WERI-Rb-1 (cell line): ENCODE measurements at regions not wholly inside any gene's neighbourhood (a gene's known extent, or its start where the extent isn't known, plus 50 kb on each side); places are given as distances from the start of the nearest gene placed in this dataset.

Experiments
- DNase-seq: peaks from one replicate; pipeline ENCODE4 v3.0.0-alpha.2; 2020
- H3K27ac ChIP-seq: fragments of 250-450 bp; sonication (Bioruptor Pico); 2 replicates; pipeline ENCODE4 v1.5.1; 2020; ENCODE audit warnings: mild to moderate bottlenecking, moderate library complexity
- H3K27me3 ChIP-seq: fragments of 250-450 bp; sonication (Bioruptor Pico); 2 replicates; pipeline ENCODE4 v1.5.1; 2021; ENCODE audit warnings: mild to moderate bottlenecking, low read depth, moderate library complexity; ENCODE audit not compliant: insufficient read depth, severe bottlenecking
- H3K36me3 ChIP-seq: fragments of 250-450 bp; sonication (Bioruptor Pico); 2 replicates; pipeline ENCODE4 v1.5.1; 2020; ENCODE audit warnings: mild to moderate bottlenecking, moderate library complexity
- H3K4me3 ChIP-seq: 2 replicates; pipeline ENCODE4 v1.5.1; 2011; ENCODE audit warnings: low read depth, mild to moderate bottlenecking, control low read depth, low read length
- H3K9me3 ChIP-seq: fragments of 250-450 bp; sonication (Bioruptor Pico); 2 replicates; pipeline ENCODE4 v1.5.1; 2021; ENCODE audit warnings: mild to moderate bottlenecking, moderate library complexity; ENCODE audit not compliant: severe bottlenecking
- CTCF ChIP-seq: IDR thresholded peaks from 2 replicates; pipeline ENCODE4 v1.5.1; 2011; ENCODE audit warnings: low read depth, mild to moderate bottlenecking, control low read depth, inconsistent platforms, low read length

- H3K9me3 ChIP-seq: peaks cover 4% of the 10 kb centered on the region
- H3K27ac ChIP-seq: no peak overlapping the region
- H3K36me3 ChIP-seq: no peaks in the 10 kb centered on the region
- no peak overlapping the region for H3K4me3 ChIP-seq
- no peak for DNase-seq
- no peaks in the 10 kb centered on the region for H3K27me3 ChIP-seq
- no peak for TF ChIP-seq CTCF
Measured at GRCh38 chr5:158288272-158288657, 429.3 kb upstream of the CLINT1 start.

GRCh38 chr5:158287643-158288271 lies 428.8 kb upstream of the CLINT1 start:
- no peak for TF ChIP-seq CTCF
- Histone ChIP-seq H3K27me3 (no peaks in the 10 kb centered on the region), H3K27ac (no peak overlapping the region), H3K4me3 (no peak overlapping the region), H3K36me3 (no peaks in the 10 kb centered on the region), H3K9me3 (no peaks in the 10 kb centered on the region)
- DNase-seq: no peak

GRCh38 chr5:158286827-158287226 lies 427.9 kb upstream of the CLINT1 start:
- Histone ChIP-seq H3K36me3 (no peaks in the 10 kb centered on the region), H3K4me3 (no peak overlapping the region), H3K27ac (no peak overlapping the region), H3K27me3 (no peaks in the 10 kb centered on the region), H3K9me3 (no peaks in the 10 kb centered on the region)
- no peak for TF ChIP-seq CTCF
- DNase-seq: no peak

- TF ChIP-seq CTCF: no peak
- H3K9me3 ChIP-seq: peaks cover 5% of the 10 kb centered on the region
- no peaks in the 10 kb centered on the region for H3K27me3 ChIP-seq
- DNase-seq: no peak
- no peak overlapping the region for H3K27ac ChIP-seq
- no peaks in the 10 kb centered on the region for H3K36me3 ChIP-seq
- H3K4me3 ChIP-seq: no peak overlapping the region
Measured at GRCh38 chr5:158285698-158286097, 426.8 kb upstream of the CLINT1 start.

- Histone ChIP-seq H3K36me3 (no peaks in the 10 kb centered on the region), H3K27me3 (no peaks in the 10 kb centered on the region), H3K4me3 (no peak overlapping the region), H3K27ac (no peak overlapping the region), H3K9me3 (peaks cover 6% of the 10 kb centered on the region)
- no peak for TF ChIP-seq CTCF
- no peak for DNase-seq
Measured at GRCh38 chr5:158284242-158284641, 425.3 kb upstream of the CLINT1 start.

- H3K4me3 ChIP-seq: no peak overlapping the region
- DNase-seq: no peak
- no peak for TF ChIP-seq CTCF
- H3K27ac ChIP-seq: no peak overlapping the region
- peaks cover 6% of the 10 kb centered on the region for H3K9me3 ChIP-seq
- H3K27me3 ChIP-seq: no peaks in the 10 kb centered on the region
- no peaks in the 10 kb centered on the region for H3K36me3 ChIP-seq
Measured at GRCh38 chr5:158283397-158283796, 424.5 kb upstream of the CLINT1 start.
